Panc1 (cell line): ENCODE measurements at regions not wholly inside any gene's neighbourhood (a gene's known extent, or its start where the extent isn't known, plus 50 kb on each side); places are given as distances from the start of the nearest gene placed in this dataset.

Experiments used
- ATAC-seq: fragments of 200-7000 bp; cut with Tn5 transposase; 2 replicates; pipeline ENCODE4 v1.9.1; 2020; ENCODE audit warnings: mild to moderate bottlenecking, moderate library complexity
- BruUV-seq: library from RNA; stranded (reverse); fragments of 400-500 nt; replicated peaks from 2 replicates; lab custom pipeline; 2021; lab: Mats Ljungman, UMichigan
- CTCF ChIA-PET: fragments of 300-600 bp; sonication (Branson Sonifier 250); formaldehyde crosslinking; loops from one replicate; lab custom pipeline; 2022; ENCODE audit warnings: antibody characterized with exemption; lab: Charles Lee
- POLR2A ChIA-PET: fragments of 300-600 bp; sonication (Branson Sonifier 250); formaldehyde crosslinking; loops from one replicate; lab custom pipeline; 2022; ENCODE audit warnings: antibody characterized with exemption; lab: Charles Lee
- DNase-seq: peaks from one replicate; pipeline ENCODE4 v3.0.0-alpha.2; 2010; ENCODE audit warnings: low read depth, low spot score
- H3K27ac ChIP-seq: 2 replicates; pipeline ENCODE4 v1.5.1; 2011; ENCODE audit warnings: mild to moderate bottlenecking, low read length, inconsistent platforms
- H3K27me3 ChIP-seq: fragments of 200-500 bp; sonication (Bioruptor generic); 2 replicates; pipeline ENCODE4 v1.6.0; 2014; ENCODE audit warnings: low read length, inconsistent platforms; ENCODE audit not compliant: control insufficient read depth, insufficient read depth
- H3K36me3 ChIP-seq: fragments of 200-500 bp; sonication (Bioruptor generic); 2 replicates; pipeline ENCODE4 v1.5.1; 2014; ENCODE audit warnings: inconsistent platforms, mild to moderate bottlenecking, low read length, moderate library complexity; ENCODE audit not compliant: control insufficient read depth, insufficient read depth
- H3K4me1 ChIP-seq: 2 replicates; pipeline ENCODE4 v1.5.1; 2011; ENCODE audit warnings: inconsistent platforms, mild to moderate bottlenecking, low read length, moderate library complexity; ENCODE audit not compliant: control insufficient read depth, insufficient read depth
- H3K4me3 ChIP-seq, 2 experiments: 2 replicates each; pipeline ENCODE4 v1.5.1; 2011 to 2012; ENCODE audit warnings: low read depth in 2 of 2, low read length in 2 of 2, mild to moderate bottlenecking in 2 of 2, inconsistent platforms in 1 of 2, moderate library complexity in 1 of 2
- H3K9me3 ChIP-seq: fragments of 200-500 bp; sonication (Bioruptor generic); 2 replicates; pipeline ENCODE4 v1.5.1; 2014; ENCODE audit warnings: low read depth, mild to moderate bottlenecking, inconsistent platforms, low read length, moderate library complexity; ENCODE audit not compliant: control insufficient read depth, insufficient read depth
- CTCF ChIP-seq: fragments of 450-650 bp; IDR thresholded peaks from 2 replicates; pipeline ENCODE4 v1.5.1; 2017; ENCODE audit warnings: mild to moderate bottlenecking
- POLR2AphosphoS5 ChIP-seq: IDR thresholded peaks from 2 replicates; pipeline ENCODE4 v1.6.1; 2012; ENCODE audit warnings: mild to moderate bottlenecking, low read depth, low read length, moderate library complexity
- REST ChIP-seq, 2 experiments: IDR thresholded peaks; 2 replicates each; pipeline ENCODE4 v1.6.1; 2011 to 2012; ENCODE audit warnings: low read depth in 2 of 2, control low read depth in 1 of 2, low read length in 1 of 2, mild to moderate bottlenecking in 1 of 2, moderate library complexity in 1 of 2; ENCODE audit not compliant: insufficient read depth in 1 of 2
- SIN3A ChIP-seq: IDR thresholded peaks from 2 replicates; pipeline ENCODE4 v1.6.1; 2012; ENCODE audit warnings: low read depth, mild to moderate bottlenecking, low read length, moderate library complexity, borderline replicate concordance; ENCODE audit not compliant: insufficient read depth
- TCF7L2 ChIP-seq: IDR thresholded peaks from 2 replicates; pipeline ENCODE4 v1.6.1; 2011; ENCODE audit warnings: mild to moderate bottlenecking, low read depth, low read length, inconsistent platforms
- in situ Hi-C: cut with HindIII; loops from 2 replicates; pipeline ENCODE4 v1.10.0; 2016; ENCODE audit warnings: low sequenced_read_pairs, low pct_unique_long_range_greater_than_20kb
- intact Hi-C: fragments of 100-400 bp; cut with micrococcal nuclease; formaldehyde crosslinking; loops from one replicate; pipeline ENCODE4 v1.10.0; 2022; ENCODE audit not compliant: unreplicated experiment

GRCh38 chr18:66833646-66834045 lies 229.8 kb upstream of the CDH19 start:
- in situ Hi-C loops, result no loop called here

GRCh38 chr18:66826211-66826610 lies 222.3 kb upstream of the CDH19 start:
- ATAC-seq, result no peak
- no peaks in the 10 kb centered on the region for H3K4me1 ChIP-seq
- H3K27ac ChIP-seq, result no peak overlapping the region
- BruUV-seq, result no TSS peak
- TF ChIP-seq SIN3A (no peak), REST (IDR thresholded peaks at IDR 0.05; ENCODE audit: insufficient read depth in 1 of 2, low read depth in 2 of 2, low read length in 1 of 2) (no peak), CTCF (no peak)
- no peaks in the 10 kb centered on the region for H3K27me3 ChIP-seq
- H3K9me3 ChIP-seq, result no peaks in the 10 kb centered on the region
- intact Hi-C loops, result no loop called here
- no peak overlapping the region for H3K4me3 ChIP-seq
- ChIA-PET POLR2A (no interaction called here), CTCF (no interaction called here)
- in situ Hi-C loops, result no loop called here
- DNase-seq, result no peak
- no peaks in the 10 kb centered on the region for H3K36me3 ChIP-seq

More at GRCh38 chr18:66833646-66834045, 229.8 kb upstream of the CDH19 start:
- Histone ChIP-seq H3K4me3 (no peak overlapping the region), H3K9me3 (no peaks in the 10 kb centered on the region), H3K27ac (no peak overlapping the region), H3K36me3 (no peaks in the 10 kb centered on the region; the same call in 1 of the 2 replicates), H3K27me3 (no peaks in the 10 kb centered on the region), H3K4me1 (no peaks in the 10 kb centered on the region)
- no TSS peak for BruUV-seq
- intact Hi-C loops, result no loop called here
- POLR2A ChIA-PET, result no interaction called here
- CTCF ChIA-PET, result no interaction called here
- no peak for TF ChIP-seq CTCF
- no peak for TF ChIP-seq TCF7L2
- no peak for TF ChIP-seq POLR2AphosphoS5
- no peak for TF ChIP-seq SIN3A
- no peak for TF ChIP-seq REST (IDR thresholded peaks at IDR 0.05; ENCODE audit: insufficient read depth in 1 of 2, low read depth in 2 of 2, low read length in 1 of 2)
- ATAC-seq (no peak), DNase-seq (no peak)
